Breast epithelium (tissue), 3 donors: ENCODE measurements at regions not wholly inside any gene's neighbourhood (a gene's known extent, or its start where the extent isn't known, plus 50 kb on each side); places are given as distances from the start of the nearest gene placed in this dataset.

ENCODE experiments used
- POLR2A ChIP-seq: fragments of 450-650 bp; IDR thresholded peaks from one replicate; pipeline ENCODE4 v1.6.1; 2016; ENCODE audit warnings: antibody characterized with exemption, mild to moderate bottlenecking, moderate library complexity
- POLR2AphosphoS5 ChIP-seq, 3 donors: sonication (generic); formaldehyde crosslinking; IDR thresholded peaks; one replicate each; pipeline ENCODE4 v1.6.1; 2017; ENCODE audit warnings: antibody characterized with exemption in 3 of 3

DNA sequence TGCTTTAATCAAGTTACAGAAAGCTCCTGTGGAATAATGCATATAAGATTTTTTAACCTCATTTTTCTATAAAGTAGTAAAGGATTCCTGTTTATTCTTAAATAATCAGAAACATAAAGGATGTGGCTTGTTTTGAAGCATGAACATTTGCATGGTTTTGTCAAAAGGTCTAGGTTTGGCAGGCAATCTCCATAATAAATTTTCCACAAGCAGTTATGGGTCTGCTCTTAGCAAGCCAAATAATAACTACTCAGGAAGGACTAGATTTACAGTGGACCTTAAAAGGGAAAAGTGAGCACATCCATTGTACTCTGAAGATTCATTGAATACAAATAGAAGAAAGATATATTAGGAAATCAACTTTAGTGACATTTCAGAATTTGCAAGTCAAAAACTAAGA, 407.3 kb upstream of the CBLB start:
- TF ChIP-seq POLR2A (no peak), POLR2AphosphoS5 (IDR thresholded peaks at IDR 0.05) (no peak)
